OCI-LY7 (cell line): ENCODE measurements at regions not wholly inside any gene's neighbourhood (a gene's known extent, or its start where the extent isn't known, plus 50 kb on each side); places are given as distances from the start of the nearest gene placed in this dataset.

ENCODE experiments used
- BruUV-seq: library from RNA; stranded (reverse); fragments of 400-500 nt; replicated peaks from 2 replicates; lab custom pipeline; 2021; lab: Mats Ljungman, UMichigan
- CTCF ChIA-PET: fragments of 300-600 bp; sonication (Branson Sonifier 250); formaldehyde crosslinking; loops from one replicate; lab custom pipeline; 2022; ENCODE audit warnings: antibody characterized with exemption; ENCODE audit not compliant: unreplicated experiment; lab: Charles Lee
- POLR2A ChIA-PET: fragments of 300-600 bp; sonication (Branson Sonifier 250); formaldehyde crosslinking; loops from one replicate; lab custom pipeline; 2022; ENCODE audit warnings: antibody characterized with exemption; lab: Charles Lee
- DNase-seq: peaks from one replicate; pipeline ENCODE4 v3.0.0-alpha.2; 2015; ENCODE audit warnings: low spot score
- H2AFZ ChIP-seq: fragments of 200-600 bp; sonication (generic), shearing (Covaris generic); 2 replicates; pipeline ENCODE4 v1.6.1; 2014; ENCODE audit warnings: mild to moderate bottlenecking, antibody characterized with exemption, low read length, moderate library complexity
- H3K27ac ChIP-seq: fragments of 200-600 bp; sonication (generic); 2 replicates; pipeline ENCODE4 v1.5.1; 2014; ENCODE audit warnings: mixed run types, low read depth, mild to moderate bottlenecking, moderate library complexity, low read length, inconsistent platforms; ENCODE audit not compliant: poor library complexity, severe bottlenecking
- H3K36me3 ChIP-seq: fragments of 200-600 bp; sonication (generic); 2 replicates; pipeline ENCODE4 v1.6.1; 2014; ENCODE audit warnings: mild to moderate bottlenecking, antibody characterized with exemption, low read length, moderate library complexity, mixed read lengths; ENCODE audit not compliant: insufficient read depth
- H3K4me1 ChIP-seq: fragments of 200-600 bp; sonication (generic); 2 replicates; pipeline ENCODE4 v1.5.1; 2014; ENCODE audit warnings: mild to moderate bottlenecking, low read length; ENCODE audit not compliant: insufficient read depth, poor library complexity, severe bottlenecking
- H3K4me2 ChIP-seq: fragments of 200-600 bp; sonication (generic); 2 replicates; pipeline ENCODE4 v1.6.1; 2014; ENCODE audit warnings: mild to moderate bottlenecking, low read length
- H3K4me3 ChIP-seq: fragments of 200-600 bp; sonication (generic); 2 replicates; pipeline ENCODE4 v1.5.1; 2014; ENCODE audit warnings: mild to moderate bottlenecking, low read depth, low read length; ENCODE audit not compliant: poor library complexity, severe bottlenecking
- H3K79me2 ChIP-seq: fragments of 200-600 bp; sonication (generic); 2 replicates; pipeline ENCODE4 v1.6.1; 2016; ENCODE audit warnings: low read depth, mild to moderate bottlenecking, low read length, moderate library complexity, mixed read lengths; ENCODE audit not compliant: insufficient read depth
- H3K9me2 ChIP-seq: fragments of 200-600 bp; sonication (generic); 2 replicates; pipeline ENCODE4 v1.6.1; 2016; ENCODE audit warnings: mild to moderate bottlenecking, low read length, mixed read lengths; ENCODE audit not compliant: insufficient read depth
- H3K9me3 ChIP-seq: fragments of 200-600 bp; sonication (generic); 2 replicates; pipeline ENCODE4 v1.6.1; 2014; ENCODE audit warnings: mild to moderate bottlenecking, mixed run types, low read length, mixed read lengths
- H4K20me1 ChIP-seq: fragments of 200-600 bp; sonication (generic); 2 replicates; pipeline ENCODE4 v1.6.1; 2014; ENCODE audit warnings: mild to moderate bottlenecking, antibody characterized with exemption, low read length, moderate library complexity, mixed read lengths; ENCODE audit not compliant: insufficient read depth
- CTCF ChIP-seq: fragments of 200-600 bp; sonication (generic); conservative IDR thresholded peaks from 2 replicates; pipeline ENCODE4 v1.5.1; 2014; ENCODE audit warnings: mild to moderate bottlenecking, antibody characterized with exemption, low read length, moderate library complexity, mixed read lengths
- EZH2phosphoT487 ChIP-seq: fragments of 200-600 bp; sonication (generic); IDR thresholded peaks from 2 replicates; pipeline ENCODE4 v1.6.1; 2018; ENCODE audit warnings: low read depth, borderline replicate concordance, mild to moderate bottlenecking, mixed run types, antibody characterized with exemption, low read length, moderate library complexity, mixed read lengths
- intact Hi-C: fragments of 100-400 bp; cut with micrococcal nuclease; formaldehyde crosslinking; loops from one replicate; pipeline ENCODE4 v1.10.0; 2022; ENCODE audit not compliant: unreplicated experiment

GRCh38 chr13:65551208-65551607 is 1678.9 kb downstream of the PCDH9 start:
- intact Hi-C loops = no loop called here
- Histone ChIP-seq H3K36me3 (no peaks in the 10 kb centered on the region), H2AFZ (no peak overlapping the region), H3K4me3 (no peak overlapping the region), H3K9me3 (no peaks in the 10 kb centered on the region), H3K4me1 (no peaks in the 10 kb centered on the region), H3K27ac (no peak overlapping the region), H4K20me1 (no peaks in the 10 kb centered on the region), H3K9me2 (no peaks in the 10 kb centered on the region), H3K79me2 (no peaks in the 10 kb centered on the region), H3K4me2 (no peak overlapping the region)
- POLR2A ChIA-PET = no interaction called here
- CTCF ChIA-PET = no interaction called here
- TF ChIP-seq EZH2phosphoT487 = no peak
- no peak for TF ChIP-seq CTCF
- no peak for DNase-seq
- no TSS peak for BruUV-seq

- Histone ChIP-seq H3K4me3 (no peak overlapping the region), H3K9me3 (no peaks in the 10 kb centered on the region), H3K27ac (no peak overlapping the region), H2AFZ (no peak overlapping the region), H3K9me2 (no peaks in the 10 kb centered on the region), H3K36me3 (no peaks in the 10 kb centered on the region), H3K79me2 (no peaks in the 10 kb centered on the region), H3K4me2 (no peak overlapping the region), H3K4me1 (no peaks in the 10 kb centered on the region), H4K20me1 (no peaks in the 10 kb centered on the region)
- intact Hi-C loops = no loop called here
- DNase-seq = no peak
- POLR2A ChIA-PET = no interaction called here
- TF ChIP-seq CTCF (no peak), EZH2phosphoT487 (no peak)
- CTCF ChIA-PET = no interaction called here
- no TSS peak for BruUV-seq
Observed at GRCh38 chr13:65540175-65540574, 1690.0 kb downstream of the PCDH9 start.

- ChIA-PET POLR2A (interaction anchor here (0.6 to 0.7 kb wide), 2 partner anchors 346 to 797 kb away, joined by 3 read pairs; no protein-coding TSS in a partner anchor), CTCF (no interaction called here)
- Histone ChIP-seq H3K9me2 (no peaks in the 10 kb centered on the region), H3K27ac (no peak overlapping the region), H3K79me2 (no peaks in the 10 kb centered on the region), H3K4me1 (no peaks in the 10 kb centered on the region), H3K36me3 (no peaks in the 10 kb centered on the region), H3K4me2 (no peak overlapping the region), H2AFZ (no peak overlapping the region), H3K4me3 (no peak overlapping the region), H4K20me1 (no peaks in the 10 kb centered on the region), H3K9me3 (no peaks in the 10 kb centered on the region)
- intact Hi-C loops = no loop called here
- no peak for TF ChIP-seq CTCF
- no peak for TF ChIP-seq EZH2phosphoT487
- no peak for DNase-seq
- no TSS peak for BruUV-seq
Observed at GRCh38 chr13:65535370-65535769, 1694.8 kb downstream of the PCDH9 start.
